Stomach (tissue), 4 donors: ENCODE measurements at regions not wholly inside any gene's neighbourhood (a gene's known extent, or its start where the extent isn't known, plus 50 kb on each side); places are given as distances from the start of the nearest gene placed in this dataset.

Source experiments
- CTCF ChIP-seq, 7 experiments: fragments of 450-650 bp in 4 of 7; fragments of 200-600 bp in 3 of 7; sonication (generic) in 3 of 7; IDR thresholded peaks; one replicate each; pipeline ENCODE4 v1.5.1; 2016 to 2019; ENCODE audit warnings: antibody characterized with exemption in 7 of 7, control low read depth in 2 of 7, mild to moderate bottlenecking in 1 of 7
- EP300 ChIP-seq: sonication (generic); formaldehyde crosslinking; IDR thresholded peaks from one replicate; pipeline ENCODE4 v1.6.1; 2017; ENCODE audit warnings: antibody characterized with exemption

- TF ChIP-seq CTCF (IDR thresholded peaks at IDR 0.05) (no peak), EP300 (no peak)
These were observed 722.4 kb upstream of the POT1 start for GRCh38 chr7:125651823-125652528.
